NOMO-1 treated with dmso at 0.1 percent for 144 hours (cell line): ENCODE measurements at regions not wholly inside any gene's neighbourhood (a gene's known extent, or its start where the extent isn't known, plus 50 kb on each side); places are given as distances from the start of the nearest gene placed in this dataset.
"Not testable (repeated sequence)": the region's sequence is repeated elsewhere in the genome, so short reads cannot be mapped to it uniquely, and the experiment has no call there.

Source experiments
- DNase-seq: peaks from one replicate; lab custom pipeline; 2025; ENCODE audit not compliant: unreplicated experiment; lab: John Stamatoyannopoulos, UW

DNA sequence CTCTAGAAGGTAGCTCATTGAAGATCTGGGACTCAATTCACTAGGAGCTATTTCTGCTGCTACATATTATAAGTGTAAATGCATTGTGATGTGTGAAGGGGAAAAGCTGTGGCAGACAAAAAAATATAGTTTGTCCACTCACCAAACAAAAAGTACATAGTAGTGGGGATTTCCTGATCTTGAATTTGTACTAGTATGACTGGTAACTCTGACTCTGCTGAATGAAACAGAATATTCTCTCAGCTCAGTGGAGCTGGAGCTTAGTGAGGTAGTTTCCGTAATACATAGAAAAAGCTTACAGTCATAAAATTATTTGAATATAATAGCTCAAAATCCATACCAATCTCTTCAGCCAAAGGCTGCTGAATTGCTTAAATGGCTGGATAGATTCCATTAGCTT lies 455.6 kb upstream of the CD180 start:
- no peak for DNase-seq

DNA sequence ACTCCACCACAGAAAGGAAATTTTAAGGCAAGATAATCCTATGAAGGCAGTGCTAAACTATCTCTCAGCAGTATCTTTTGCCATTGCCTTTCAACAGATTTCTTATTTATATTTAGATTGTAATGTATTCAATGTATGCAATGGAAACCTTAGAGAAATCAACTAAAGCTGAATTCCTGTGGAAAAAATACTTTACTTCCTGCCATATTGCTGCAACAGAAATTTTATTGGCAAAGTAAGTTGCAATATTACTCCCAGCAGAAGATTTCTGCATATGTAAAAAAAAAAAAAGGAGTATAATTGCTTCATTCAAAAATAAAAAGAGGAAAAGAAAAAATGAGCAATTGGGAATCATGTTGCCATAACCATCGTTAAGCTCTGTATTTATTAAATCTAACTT lies 454.6 kb upstream of the CD180 start:
- DNase-seq = no peak

DNA sequence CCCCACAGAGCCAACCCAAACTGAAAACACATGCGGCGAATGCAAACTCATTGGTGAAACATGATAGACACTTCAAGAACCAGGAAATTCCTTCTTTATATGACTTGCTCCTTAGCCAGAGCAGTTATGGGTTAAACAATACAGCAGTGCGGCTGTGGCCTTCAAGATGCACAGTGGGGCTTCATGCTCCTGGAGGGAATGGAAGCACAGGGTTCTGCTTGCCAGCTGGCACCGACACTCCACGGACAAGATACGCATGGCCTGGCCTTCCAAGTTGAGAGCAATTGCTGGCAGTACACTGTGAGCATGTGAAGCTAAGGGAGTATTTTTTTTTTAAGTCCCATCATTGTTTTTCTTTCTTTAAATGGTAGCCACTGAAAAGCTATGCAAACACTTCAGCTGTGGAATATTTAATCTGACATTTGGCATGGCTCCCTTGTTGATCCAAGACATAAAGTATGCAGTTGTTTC lies 451.6 kb upstream of the CD180 start:
- no peak for DNase-seq

DNA sequence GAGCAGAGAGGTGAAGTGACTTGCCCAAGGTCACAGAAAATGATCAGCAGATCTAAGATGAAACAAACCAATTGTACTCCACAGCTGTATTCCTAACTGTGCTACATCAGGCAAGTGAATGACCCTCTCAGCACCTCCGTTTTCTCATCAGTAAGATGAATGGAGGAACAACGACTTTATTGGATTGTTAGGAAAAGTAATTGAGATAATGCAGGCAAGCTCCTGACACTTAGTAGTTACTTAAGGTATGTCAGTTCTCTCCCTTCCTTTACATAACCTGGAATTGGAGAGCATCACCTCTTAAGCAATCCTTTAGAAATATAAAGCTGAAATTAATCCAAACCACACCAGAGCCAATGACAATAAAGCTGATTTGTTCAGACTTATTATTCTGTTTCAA lies 451.2 kb upstream of the CD180 start:
- DNase-seq = no peak

DNA sequence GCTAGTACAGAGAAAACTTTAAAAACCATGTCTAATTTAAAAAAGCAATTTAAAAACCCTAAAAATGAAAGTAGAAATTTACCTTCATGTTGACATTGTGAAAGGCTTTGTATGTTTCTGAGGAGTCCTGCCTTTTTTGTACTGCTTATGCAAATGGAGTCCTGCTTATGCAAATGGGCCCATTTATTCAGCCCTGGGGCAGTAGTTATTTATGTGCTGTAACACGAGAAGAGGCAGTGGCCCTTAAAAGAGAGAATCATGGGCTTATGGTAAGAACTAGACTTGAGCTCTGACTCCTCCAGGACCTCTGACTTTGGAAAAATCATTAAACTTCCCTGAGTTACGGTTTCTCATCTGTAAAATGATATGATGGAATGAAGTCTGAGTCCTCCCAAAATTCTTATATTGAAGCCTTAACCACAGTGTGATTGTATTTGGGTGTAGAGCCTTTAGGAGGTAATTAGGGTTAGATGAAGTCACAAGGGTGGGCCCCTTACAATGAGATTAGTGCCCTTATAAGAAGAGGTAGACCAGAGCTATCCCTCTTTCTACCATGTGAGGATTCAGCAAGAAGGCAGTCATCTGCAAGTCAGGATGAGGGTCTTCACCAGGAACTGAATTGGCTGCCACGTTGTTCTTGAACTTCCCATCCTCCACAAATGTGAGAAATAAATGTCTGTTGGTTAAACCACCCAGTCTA lies 447.8 kb upstream of the CD180 start:
- no peak for DNase-seq

DNA sequence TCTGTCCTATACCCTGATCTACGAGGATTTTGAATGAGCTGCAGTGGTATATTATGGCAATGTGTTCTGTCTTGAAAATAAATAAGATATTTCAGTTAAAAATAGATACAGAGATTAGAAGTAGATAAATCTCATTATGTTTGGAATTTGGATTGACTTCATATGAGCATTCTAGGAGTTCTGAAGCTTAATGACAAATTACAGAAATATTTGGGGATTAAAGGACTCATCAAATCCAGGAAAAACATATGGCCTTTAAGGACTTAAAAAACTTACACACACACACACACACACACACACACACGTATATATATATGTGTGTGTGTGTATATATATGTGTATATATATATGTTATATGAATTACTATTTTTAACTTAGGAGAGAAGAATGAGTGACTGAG lies 446.9 kb upstream of the CD180 start:
- DNase-seq = no peak

DNA sequence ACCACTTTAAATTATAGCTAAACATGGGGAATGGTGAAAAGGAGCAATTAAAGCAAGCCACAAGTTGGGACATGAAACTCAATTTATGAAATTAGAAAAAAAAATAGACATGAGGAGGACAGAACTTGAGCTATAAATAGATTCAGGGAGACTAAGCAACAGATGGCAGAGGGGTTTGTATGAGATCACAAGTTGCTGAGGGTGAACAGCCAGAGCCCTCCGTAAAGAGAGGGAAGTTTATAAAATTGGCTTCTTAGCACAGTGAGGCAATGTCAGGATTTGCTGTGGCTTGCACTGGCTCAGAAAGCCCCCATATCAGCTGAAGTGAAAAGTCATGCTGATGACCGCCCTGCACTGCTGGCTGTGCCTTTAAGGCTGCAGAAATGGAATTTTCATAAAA lies 443.4 kb upstream of the CD180 start:
- DNase-seq = peak; percentile 59

DNA sequence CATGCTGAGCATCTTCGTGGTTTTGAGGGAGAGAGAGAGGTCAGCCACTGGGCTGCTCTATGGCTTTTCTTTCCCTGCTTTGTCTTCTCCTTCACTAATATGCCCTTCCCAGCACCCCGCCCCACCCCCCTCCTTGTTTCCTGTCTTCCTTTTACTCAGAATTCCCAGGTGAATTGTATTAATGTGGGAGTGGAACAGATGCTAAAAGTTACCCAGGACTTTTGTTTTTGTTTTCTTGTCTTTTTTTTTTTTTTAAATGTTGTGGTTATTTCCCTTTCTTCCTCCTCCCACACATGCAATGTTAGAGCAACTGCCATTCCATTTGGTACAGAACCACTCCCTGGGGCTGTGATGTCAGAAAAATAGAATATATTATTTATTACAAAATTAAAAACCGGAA lies 442.7 kb upstream of the CD180 start:
- no peak for DNase-seq

DNA sequence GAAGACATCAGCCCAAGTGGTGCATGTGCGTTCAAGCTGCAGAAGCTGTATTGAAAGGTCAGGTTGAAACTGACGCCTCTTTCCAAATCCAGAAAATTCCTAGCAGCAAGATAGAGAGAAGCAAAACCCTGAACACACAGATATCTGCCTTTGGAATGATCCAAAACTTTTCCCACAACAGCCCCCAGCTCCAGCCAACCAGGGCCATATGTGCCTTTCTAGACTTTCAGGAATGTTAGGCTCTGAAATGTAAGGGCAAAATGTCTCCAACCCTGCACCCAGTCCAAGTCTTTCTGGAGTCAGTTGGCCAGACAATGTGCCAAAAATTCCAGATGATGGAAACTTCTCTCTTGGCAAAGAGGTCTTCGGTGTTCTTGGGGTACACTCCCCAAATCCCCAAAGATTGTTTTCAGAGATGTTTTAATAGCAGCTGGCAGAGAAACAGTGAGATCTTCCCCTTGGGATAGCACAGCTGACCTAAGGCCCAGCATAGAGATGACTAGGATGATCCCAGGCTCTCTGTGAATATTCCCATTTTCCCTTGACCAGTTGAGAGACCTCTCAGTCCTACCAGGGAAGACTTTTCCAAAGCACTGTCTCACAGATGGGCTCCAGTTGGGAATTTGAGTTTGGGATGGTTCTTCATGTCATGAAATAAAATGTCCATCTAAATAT lies 440.4 kb upstream of the CD180 start:
- no peak for DNase-seq

DNA sequence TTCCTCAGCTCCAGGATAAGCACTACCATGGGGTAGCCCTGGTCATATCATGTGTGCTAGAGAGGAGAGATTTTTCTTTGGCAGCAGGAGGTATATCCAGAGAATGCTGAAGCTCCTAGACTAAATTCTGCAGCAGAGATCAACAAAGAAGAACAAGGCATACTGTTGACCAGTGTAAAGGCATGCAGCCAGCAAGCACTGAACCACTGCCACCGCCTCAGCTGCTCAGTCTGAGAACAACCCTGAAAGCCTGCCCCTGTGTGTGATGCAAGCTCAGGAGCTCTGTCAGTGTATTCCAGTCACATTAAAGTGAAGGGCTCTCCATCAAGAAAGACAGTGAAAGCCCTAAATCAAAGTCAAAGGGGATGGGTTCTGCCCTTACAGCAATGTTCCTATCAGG lies 439.5 kb upstream of the CD180 start:
- DNase-seq = no peak

DNA sequence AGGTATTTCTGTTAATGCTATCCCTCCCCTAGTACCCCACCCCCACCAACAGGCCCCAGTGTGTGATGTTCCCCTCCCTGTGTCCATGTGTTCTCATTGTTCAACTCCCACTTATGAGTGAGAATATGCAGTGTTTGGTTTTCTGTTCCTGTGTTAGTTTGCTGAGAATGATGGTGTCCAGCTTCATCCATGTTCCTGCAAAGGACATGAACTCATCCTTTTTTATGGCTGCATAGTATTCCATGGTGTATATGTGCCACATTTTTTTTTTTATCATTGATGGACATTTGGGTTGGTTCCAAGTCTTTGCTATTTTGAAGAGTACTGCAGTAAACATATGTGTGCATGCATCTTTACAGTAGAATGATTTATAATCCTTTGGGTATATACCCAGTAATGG lies 430.5 kb upstream of the CD180 start:
- not testable (repeated sequence) for DNase-seq

DNA sequence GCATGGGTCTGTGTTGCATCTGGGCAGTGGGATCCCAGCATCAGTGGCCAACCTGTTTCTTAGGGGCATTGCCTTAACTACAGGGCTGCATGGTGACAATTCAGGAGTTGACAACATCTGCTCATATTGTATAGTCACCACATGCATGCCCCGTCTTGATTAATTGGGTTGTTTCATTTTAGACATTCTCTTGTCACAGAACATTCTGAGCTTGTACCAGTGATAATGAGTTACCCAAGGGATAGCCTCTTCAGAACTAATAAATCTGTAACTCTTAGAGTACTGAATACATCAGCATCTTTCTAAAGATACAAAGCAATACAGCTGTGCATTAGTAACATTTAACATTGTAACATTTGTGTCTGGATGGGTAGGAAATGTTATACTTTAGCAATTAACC lies 426.5 kb upstream of the CD180 start:
- no peak for DNase-seq

DNA sequence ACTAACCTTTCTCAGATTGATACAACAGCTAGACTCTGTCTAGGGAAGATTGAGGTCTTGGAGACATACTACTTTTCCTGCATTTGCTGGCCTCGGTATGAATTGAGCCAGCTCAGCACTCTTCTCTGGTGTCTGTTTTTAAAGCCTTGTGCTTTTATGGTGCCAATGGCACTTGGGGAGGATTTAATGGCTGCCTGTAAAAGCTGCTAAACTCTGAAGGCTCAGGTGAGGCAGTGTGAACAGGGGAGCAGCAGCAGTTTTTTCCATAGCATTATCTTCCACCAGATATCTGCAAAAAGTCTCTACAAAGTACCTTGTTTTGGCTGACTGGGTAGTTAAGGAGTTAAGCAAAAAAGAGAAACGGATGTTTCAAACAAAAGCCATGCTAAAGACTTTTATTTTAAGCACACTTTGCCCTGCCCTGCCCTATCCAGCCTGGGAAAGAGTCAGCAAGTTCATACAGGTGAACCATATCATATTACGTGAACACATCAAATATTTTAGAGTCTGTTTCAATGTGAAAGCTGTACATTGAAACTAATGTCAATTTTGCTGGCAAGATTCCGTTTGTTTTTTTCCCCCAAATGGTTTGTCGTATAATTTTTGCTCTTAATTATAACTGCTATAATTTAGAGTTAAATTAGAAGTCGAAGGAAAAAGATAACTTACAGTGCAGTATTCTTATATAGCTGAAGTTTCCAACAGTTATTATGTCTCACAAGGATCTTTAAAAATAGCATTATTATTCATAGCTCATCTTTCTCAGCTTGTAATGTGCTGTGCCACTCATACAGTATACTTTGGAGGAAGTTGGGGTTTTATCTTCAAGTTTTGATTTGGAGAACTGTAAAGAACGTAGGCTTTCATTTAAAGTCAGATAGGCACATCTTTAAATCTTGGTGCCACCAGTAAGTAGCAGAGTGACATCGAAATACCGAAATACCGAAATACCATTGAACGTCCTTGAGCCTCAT lies 424.1 kb upstream of the CD180 start:
- DNase-seq = no peak

DNA sequence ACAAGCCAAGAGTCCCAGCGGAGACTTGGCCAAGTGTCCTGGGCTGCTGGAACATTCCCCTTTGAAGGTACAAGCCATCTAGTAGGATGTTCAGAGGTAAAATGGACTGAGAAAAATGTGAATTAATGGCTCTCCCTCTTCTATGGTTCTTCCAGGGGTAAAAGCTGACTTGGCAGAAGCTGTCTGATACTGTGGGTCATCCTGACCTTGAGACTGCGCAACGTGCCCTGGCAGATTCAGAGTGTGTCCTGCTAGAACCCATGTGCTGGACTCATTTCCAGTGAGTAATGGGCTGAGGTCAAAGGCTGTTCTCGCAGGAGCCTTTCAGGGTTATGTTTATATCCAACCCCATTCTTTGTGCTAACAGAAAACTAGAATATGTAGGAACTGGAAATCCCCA lies 423.0 kb upstream of the CD180 start:
- DNase-seq = no peak

DNA sequence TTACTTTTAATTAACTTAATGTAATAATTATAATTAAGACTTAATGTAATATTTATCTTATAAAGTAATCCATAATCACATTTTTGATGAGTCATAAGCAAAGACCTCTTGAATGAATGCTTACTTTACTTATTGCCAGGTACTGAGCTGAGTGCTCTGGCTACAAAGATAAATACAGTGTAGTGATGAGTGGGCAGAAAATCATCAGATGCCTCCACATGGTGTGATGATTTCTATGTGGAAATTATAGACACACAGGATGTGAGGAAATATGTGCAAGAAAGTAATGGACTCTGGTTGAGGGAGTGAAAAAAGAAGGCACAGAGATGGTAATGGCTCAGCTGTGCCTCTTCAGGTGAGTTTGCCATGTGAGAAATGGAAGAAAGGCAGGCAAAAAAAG lies 422.6 kb upstream of the CD180 start:
- DNase-seq = no peak

DNA sequence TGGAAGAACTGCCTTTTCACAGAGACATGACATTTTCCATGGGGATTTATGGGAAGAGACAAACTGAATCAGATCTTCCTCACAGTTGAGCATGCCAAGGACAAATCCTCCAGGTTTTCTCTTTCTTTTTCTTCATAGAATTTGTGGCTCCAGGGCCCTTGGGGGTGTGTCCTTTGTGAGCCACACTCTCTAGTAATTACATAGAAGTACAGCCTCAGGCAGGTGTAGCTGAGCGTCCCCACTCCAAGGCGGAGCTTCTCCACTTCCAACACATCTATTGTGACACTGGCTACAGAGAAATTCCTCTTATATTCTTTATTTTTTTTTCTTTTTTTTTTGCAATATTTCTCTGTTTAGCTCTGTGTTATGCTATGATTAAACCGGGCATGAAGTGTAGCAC lies 420.5 kb upstream of the CD180 start:
- no peak for DNase-seq

DNA sequence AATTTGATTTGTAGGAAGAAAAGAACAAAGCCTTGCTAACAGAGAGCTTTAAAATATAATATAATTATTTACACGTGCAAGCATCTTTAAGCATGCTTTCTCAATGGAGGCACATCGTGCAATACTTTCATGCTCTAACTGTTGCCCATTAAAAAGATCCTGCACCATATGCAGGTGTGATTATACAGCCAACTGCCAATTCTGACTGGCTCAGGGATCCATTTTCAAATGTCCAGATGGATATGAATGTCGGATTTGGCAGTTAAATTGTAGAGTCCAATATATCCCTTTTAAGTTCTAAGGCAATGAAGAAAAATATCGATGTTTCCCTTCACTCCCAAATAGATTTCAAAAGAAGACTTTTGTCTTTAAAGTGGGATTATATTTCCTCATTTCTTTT lies 416.4 kb upstream of the CD180 start:
- no peak for DNase-seq

DNA sequence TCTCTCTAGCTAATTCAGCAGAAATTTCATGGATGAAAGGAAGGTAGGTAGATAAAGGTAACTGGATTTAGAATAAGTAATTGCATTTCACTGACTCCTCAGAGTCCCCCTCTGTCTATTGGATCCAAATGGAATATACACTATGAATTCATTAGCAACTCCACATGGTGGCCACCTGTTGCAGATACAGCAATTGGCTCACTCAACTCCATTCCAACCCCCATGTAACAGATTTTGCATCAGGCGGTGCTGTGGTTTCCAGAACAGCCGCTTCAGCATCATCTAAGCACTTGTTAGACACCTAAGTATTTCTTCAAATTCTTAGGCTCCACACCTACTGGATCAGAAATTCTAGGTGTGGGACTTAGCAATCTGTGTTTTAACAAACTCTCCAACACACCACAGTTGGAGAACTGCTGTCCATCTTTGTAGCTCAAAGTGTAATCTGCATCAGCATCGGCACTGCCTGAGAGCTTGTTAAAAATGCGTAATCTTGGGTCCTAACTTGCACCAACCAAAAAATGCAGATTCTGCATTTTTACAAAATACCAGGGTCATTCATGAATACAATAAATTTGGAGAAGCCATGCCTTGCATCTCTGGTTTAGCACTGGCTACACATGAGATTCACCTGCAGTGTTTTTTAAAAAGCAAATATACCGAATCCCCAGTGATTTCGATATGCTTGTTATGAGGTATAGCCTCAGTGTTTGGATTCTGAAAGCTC lies 413.8 kb upstream of the CD180 start:
- no peak for DNase-seq

DNA sequence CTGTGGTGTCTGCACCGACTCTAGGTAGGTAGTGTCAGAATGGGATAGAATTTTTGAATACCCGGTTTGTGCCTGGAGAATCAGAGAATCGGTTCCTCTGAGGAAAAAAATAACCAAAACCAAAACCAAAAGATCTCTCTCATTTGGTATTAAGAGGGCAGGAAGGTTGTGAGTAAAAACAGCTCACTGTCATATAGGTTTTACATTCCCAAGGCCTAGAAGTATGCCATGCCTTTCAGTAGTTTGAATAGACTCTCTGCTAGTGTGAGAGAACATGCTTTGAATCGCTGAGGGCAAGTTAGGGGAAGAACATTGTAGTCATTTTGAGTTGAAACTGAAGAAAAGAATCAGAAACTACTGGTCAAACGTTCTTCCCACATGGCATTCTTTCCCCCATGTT lies 411.4 kb upstream of the CD180 start:
- no peak for DNase-seq

DNA sequence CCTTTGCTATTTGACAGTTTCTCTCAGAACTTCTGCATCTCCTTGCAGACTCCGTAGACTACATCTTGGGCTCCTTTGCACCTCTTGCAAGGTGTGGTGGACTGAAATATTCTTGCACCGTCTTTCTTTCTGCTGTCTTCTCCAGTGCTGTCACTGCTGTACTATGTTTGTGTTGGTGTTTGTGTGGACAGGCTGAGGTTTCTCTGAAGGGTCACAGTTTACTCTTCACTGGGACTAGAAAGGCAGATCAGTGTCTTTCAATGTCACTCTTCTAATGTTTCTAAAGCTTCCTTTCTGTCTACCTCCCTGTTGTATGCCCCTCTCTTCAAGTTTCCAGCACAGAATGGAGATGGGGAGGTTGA lies 410.0 kb upstream of the CD180 start:
- no peak for DNase-seq
